ENCODE measurements at regions not wholly inside any gene's neighbourhood (a gene's known extent, or its start where the extent isn't known, plus 50 kb on each side); places are given as distances from the start of the nearest gene placed in this dataset.

DNA sequence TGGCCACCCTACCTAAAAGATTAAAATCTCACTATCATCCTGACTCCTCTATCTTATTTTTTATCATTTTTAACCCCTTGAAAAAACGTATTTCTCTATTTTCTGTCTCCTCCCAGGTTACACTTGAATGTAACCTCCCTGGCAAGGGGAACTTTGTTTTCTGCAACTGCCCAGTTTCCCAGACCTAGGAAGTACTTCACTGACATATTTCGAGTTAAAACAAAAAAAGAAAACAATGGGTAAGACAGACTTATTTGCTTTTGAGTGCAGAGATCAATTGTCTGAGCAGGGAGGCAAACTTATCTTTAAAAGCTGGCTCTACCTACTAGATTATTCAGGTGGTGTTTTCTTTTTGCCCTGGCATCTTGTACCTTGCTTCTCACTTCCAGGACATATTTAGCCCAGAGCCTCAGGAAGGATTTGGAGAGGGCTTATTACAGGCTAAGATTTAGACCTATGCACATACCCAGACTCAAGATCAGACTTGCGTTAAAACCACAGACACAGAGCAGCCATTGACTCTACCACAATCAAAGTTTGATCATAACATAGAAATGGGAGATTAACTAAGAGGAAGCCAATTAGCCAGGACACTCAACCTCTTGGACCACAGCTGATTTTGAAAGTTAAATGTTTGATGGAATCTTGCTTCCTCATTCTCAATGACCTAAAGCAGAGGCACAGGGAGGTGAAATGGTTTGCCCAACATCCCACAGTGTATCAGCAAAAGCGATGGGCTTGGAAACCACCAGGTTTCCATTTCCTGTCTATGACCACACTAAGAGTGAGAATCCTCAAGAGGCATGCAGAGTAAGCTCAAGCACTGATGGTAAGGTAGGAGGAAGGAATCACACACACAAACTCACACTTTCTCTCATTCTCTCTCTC, 169.5 kb upstream of the THBS1 start:
- no peak overlapping the region for H2AFZ ChIP-seq (ENCODE audit: low read length)
- no peak for FAIRE-seq
- no peaks in the 10 kb centered on the region for H3K79me2 ChIP-seq (ENCODE audit: control insufficient read depth in 1 of 2, insufficient read depth in 2 of 2, low read length in 2 of 2)
- peaks cover 4% of the 10 kb centered on the region; the same call in 1 of the 2 replicates for H3K23me2 ChIP-seq (ENCODE audit: low read depth, low read length)
- CTCF ChIA-PET (ENCODE audit: partially characterized antibody), result no interaction called here
- WGBS, 2 experiments (ENCODE audit: extremely low coverage in 1 of 2, insufficient coverage in 1 of 2, insufficient read length in 1 of 2, insufficient replicate concordance in 2 of 2, low coverage in 1 of 2, low lambda C conversion rate in 2 of 2, missing lambda C conversion rate in 1 of 2), result 74 to 100% methylated on average over 1 to 4 of the region's 4 CpGs
- no peak overlapping the region for H3K27ac ChIP-seq (ENCODE audit: low read depth, low read length)
- H3K56ac ChIP-seq (replicated peaks; ENCODE audit: insufficient read length, low read depth, low read length), result no peak overlapping the region
- H2BK15ac ChIP-seq (ENCODE audit: low read length), result no peak overlapping the region
- H4K20me1 ChIP-seq (replicated peaks in 1 of 2; ENCODE audit: control insufficient read depth in 1 of 2, insufficient read depth in 2 of 2, low read length in 2 of 2), result no peaks in the 10 kb centered on the region
- no peak overlapping the region for H2BK120ac ChIP-seq (replicated peaks; ENCODE audit: low read depth, low read length)
- no peak overlapping the region for H3K9ac ChIP-seq (replicated peaks in 1 of 4; ENCODE audit: extremely low read depth in 1 of 4, low read depth in 3 of 4, low read length in 3 of 4)
- no peak overlapping the region for H3K23ac ChIP-seq (ENCODE audit: insufficient read length)
- H3K4ac ChIP-seq (replicated peaks; ENCODE audit: insufficient read length, low read depth, low read length), result no peak overlapping the region
- no peaks in the 10 kb centered on the region for H3K4me1 ChIP-seq (replicated peaks in 1 of 4; ENCODE audit: control insufficient read depth in 3 of 4, insufficient read depth in 4 of 4, low read length in 3 of 4)
- no peak overlapping the region for H2AK5ac ChIP-seq (ENCODE audit: low read depth, low read length)
- DNase-seq (ENCODE audit: low read depth in 1 of 2, low spot score in 2 of 2), result no peak
- H3K4me2 ChIP-seq (ENCODE audit: insufficient read depth in 1 of 2, low read depth in 2 of 2, low read length in 2 of 2), result no peak overlapping the region
- no peaks in the 10 kb centered on the region for H3K79me1 ChIP-seq (ENCODE audit: low read depth, low read length)
- H3K9me3 ChIP-seq (ENCODE audit: insufficient read depth in 2 of 2, low read depth in 1 of 2, low read length in 1 of 2), result peaks cover 5 to 6% of the 10 kb centered on the region in 2 experiments
- H4K5ac ChIP-seq (ENCODE audit: insufficient read length, low read depth, low read length), result no peak overlapping the region
- no peak overlapping the region for H3K18ac ChIP-seq (ENCODE audit: extremely low read depth, low read length)
- no peaks in the 10 kb centered on the region for H3K36me3 ChIP-seq (ENCODE audit: control insufficient read depth in 2 of 4, insufficient read depth in 4 of 4, low read length in 3 of 4)
- no peak overlapping the region for H2BK12ac ChIP-seq (ENCODE audit: low read depth, low read length)
- POLR2A ChIA-PET (ENCODE audit: partially characterized antibody), result no interaction called here
- H3K14ac ChIP-seq (ENCODE audit: insufficient read length), result no peak overlapping the region
- no peak overlapping the region for H4K91ac ChIP-seq (replicated peaks; ENCODE audit: insufficient read length, low read length)
- no peaks in the 10 kb centered on the region for H3K27me3 ChIP-seq (replicated peaks in 1 of 4; ENCODE audit: control insufficient read depth in 3 of 4, extremely low read depth in 1 of 4, insufficient read depth in 3 of 4, low read length in 3 of 4)
- H2BK5ac ChIP-seq (ENCODE audit: low read depth, low read length), result no peak overlapping the region
- H2BK20ac ChIP-seq (ENCODE audit: low read length), result no peak overlapping the region
- no peak overlapping the region for H4K8ac ChIP-seq (ENCODE audit: extremely low read depth, insufficient read depth, low read length)
- H3K4me3 ChIP-seq (ENCODE audit: extremely low read depth in 1 of 4, insufficient read depth in 2 of 4, low read depth in 3 of 4, low read length in 4 of 4), result no peak overlapping the region
- TF ChIP-seq POLR2A (IDR thresholded peaks at IDR 0.05; ENCODE audit: control extremely low read depth in 1 of 2, low read depth in 2 of 2, low read length in 2 of 2), result no peak
- TF ChIP-seq, protein P1, sequence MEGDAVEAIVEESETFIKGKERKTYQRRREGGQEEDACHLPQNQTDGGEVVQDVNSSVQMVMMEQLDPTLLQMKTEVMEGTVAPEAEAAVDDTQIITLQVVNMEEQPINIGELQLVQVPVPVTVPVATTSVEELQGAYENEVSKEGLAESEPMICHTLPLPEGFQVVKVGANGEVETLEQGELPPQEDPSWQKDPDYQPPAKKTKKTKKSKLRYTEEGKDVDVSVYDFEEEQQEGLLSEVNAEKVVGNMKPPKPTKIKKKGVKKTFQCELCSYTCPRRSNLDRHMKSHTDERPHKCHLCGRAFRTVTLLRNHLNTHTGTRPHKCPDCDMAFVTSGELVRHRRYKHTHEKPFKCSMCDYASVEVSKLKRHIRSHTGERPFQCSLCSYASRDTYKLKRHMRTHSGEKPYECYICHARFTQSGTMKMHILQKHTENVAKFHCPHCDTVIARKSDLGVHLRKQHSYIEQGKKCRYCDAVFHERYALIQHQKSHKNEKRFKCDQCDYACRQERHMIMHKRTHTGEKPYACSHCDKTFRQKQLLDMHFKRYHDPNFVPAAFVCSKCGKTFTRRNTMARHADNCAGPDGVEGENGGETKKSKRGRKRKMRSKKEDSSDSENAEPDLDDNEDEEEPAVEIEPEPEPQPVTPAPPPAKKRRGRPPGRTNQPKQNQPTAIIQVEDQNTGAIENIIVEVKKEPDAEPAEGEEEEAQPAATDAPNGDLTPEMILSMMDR (IDR thresholded peaks at IDR 0.05; ENCODE audit: control extremely low read depth in 1 of 3, insufficient read depth in 1 of 3, low read depth in 1 of 3, low read length in 3 of 3), result no peak
- no peak for TF ChIP-seq KDM5A (IDR thresholded peaks at IDR 0.05; ENCODE audit: low read length)
